ENCODE measurements at regions not wholly inside any gene's neighbourhood (a gene's known extent, or its start where the extent isn't known, plus 50 kb on each side); places are given as distances from the start of the nearest gene placed in this dataset.

DNA sequence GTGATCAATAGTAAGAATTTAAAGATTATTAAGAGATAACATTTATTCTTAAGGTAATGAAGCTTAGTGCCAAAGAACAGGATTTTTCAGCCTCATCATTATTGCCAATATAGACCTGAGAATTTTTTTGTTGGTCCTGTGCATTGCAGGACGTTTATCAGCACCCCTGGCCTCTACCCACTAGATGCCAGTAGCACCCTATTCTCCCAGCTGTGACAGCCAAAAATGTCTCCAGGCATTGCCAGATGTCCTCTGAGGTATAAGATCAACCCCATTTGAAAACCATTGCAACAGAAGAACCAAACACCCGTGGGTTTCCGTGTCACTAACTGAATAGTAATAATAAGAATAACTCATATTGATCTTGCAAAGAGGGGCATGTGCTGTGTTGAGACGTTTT, 700.0 kb upstream of the SOX11 start:
- TF ChIP-seq, protein P1, sequence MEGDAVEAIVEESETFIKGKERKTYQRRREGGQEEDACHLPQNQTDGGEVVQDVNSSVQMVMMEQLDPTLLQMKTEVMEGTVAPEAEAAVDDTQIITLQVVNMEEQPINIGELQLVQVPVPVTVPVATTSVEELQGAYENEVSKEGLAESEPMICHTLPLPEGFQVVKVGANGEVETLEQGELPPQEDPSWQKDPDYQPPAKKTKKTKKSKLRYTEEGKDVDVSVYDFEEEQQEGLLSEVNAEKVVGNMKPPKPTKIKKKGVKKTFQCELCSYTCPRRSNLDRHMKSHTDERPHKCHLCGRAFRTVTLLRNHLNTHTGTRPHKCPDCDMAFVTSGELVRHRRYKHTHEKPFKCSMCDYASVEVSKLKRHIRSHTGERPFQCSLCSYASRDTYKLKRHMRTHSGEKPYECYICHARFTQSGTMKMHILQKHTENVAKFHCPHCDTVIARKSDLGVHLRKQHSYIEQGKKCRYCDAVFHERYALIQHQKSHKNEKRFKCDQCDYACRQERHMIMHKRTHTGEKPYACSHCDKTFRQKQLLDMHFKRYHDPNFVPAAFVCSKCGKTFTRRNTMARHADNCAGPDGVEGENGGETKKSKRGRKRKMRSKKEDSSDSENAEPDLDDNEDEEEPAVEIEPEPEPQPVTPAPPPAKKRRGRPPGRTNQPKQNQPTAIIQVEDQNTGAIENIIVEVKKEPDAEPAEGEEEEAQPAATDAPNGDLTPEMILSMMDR (IDR thresholded peaks at IDR 0.05; ENCODE audit: unreplicated experiment), result peak; percentile 58
- CTCF ChIA-PET, result interaction anchor here (0.7 to 3.8 kb wide), 13 partner anchors 12 to 1533 kb away, joined by 3 to 21 read pairs (median 3); no protein-coding TSS in a partner anchor
- Mint-ChIP-seq H3K4me3 (ENCODE audit: unreplicated experiment) (no peak overlapping the region), H3K27me3 (ENCODE audit: insufficient read depth, unreplicated experiment) (no peaks in the 10 kb centered on the region), H3K27ac (ENCODE audit: low read depth, unreplicated experiment) (no peak overlapping the region), H3K9me3 (ENCODE audit: unreplicated experiment) (no peaks in the 10 kb centered on the region), H3K36me3 (ENCODE audit: insufficient read depth, unreplicated experiment) (no peaks in the 10 kb centered on the region), H3K4me1 (ENCODE audit: insufficient read depth, unreplicated experiment) (peaks cover 6% of the 10 kb centered on the region)
- peak; percentile 27 for DNase-seq (ENCODE audit: unreplicated experiment)
- intact Hi-C loops (cut with micrococcal nuclease), result loop anchor here (1.0 to 5.0 kb wide), 4 partner anchors 923 to 1835 kb away; no protein-coding TSS in a partner anchor
- POLR2A ChIA-PET, result no interaction called here
- BruUV-seq (replicated peaks), result no TSS peak

- intact Hi-C loops (cut with micrococcal nuclease), result no loop called here
- no peaks in the 10 kb centered on the region for H3K9me3 Mint-ChIP-seq (ENCODE audit: unreplicated experiment)
- no TSS peak for BruUV-seq (replicated peaks)
- ChIA-PET POLR2A (no interaction called here), CTCF (interaction anchor here (0.7 to 1.5 kb wide), 3 partner anchors 11 to 370 kb away, joined by 3 to 5 read pairs (median 3); no protein-coding TSS in a partner anchor)
- H3K36me3 Mint-ChIP-seq (ENCODE audit: insufficient read depth, unreplicated experiment), result no peaks in the 10 kb centered on the region
- H3K4me3 Mint-ChIP-seq (ENCODE audit: unreplicated experiment), result no peak overlapping the region
- H3K27me3 Mint-ChIP-seq (ENCODE audit: insufficient read depth, unreplicated experiment), result no peaks in the 10 kb centered on the region
- TF ChIP-seq, protein P1 (IDR thresholded peaks at IDR 0.05; ENCODE audit: unreplicated experiment), result no peak
- no peak for DNase-seq (ENCODE audit: unreplicated experiment)
- H3K4me1 Mint-ChIP-seq (ENCODE audit: insufficient read depth, unreplicated experiment), result peaks cover 6% of the 10 kb centered on the region
- no peak overlapping the region for H3K27ac Mint-ChIP-seq (ENCODE audit: low read depth, unreplicated experiment)
Measured at GRCh38 chr2:4995466-4995865, 696.7 kb upstream of the SOX11 start.

DNA sequence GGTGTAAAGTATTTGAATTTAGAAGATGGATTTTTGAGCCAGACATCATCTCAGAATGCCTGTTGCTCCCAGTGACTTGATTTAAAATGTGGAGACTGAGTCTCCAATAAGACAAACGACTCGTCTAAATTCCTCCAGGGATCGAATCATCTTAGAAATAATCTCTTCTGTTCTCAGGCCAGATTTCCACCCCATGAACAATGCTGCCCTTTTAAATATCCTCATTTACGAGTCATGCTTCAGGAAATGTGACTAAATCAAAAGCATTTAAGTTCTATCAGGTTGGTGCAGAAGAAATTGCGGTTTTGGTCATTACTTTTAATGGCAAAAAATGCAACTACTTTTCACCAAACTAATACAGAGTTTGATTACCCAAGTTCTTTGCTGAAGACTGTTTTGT, 684.6 kb upstream of the SOX11 start:
- peaks cover 9% of the 10 kb centered on the region for H3K4me1 Mint-ChIP-seq (ENCODE audit: insufficient read depth, unreplicated experiment)
- ChIA-PET POLR2A (no interaction called here), CTCF (no interaction called here)
- H3K4me3 Mint-ChIP-seq (ENCODE audit: unreplicated experiment), result no peak overlapping the region
- no peak overlapping the region for H3K27ac Mint-ChIP-seq (ENCODE audit: low read depth, unreplicated experiment)
- BruUV-seq (replicated peaks), result no TSS peak
- TF ChIP-seq, protein P1 (IDR thresholded peaks at IDR 0.05; ENCODE audit: unreplicated experiment), result no peak
- intact Hi-C loops (cut with micrococcal nuclease), result no loop called here
- DNase-seq (ENCODE audit: unreplicated experiment), result no peak
- H3K9me3 Mint-ChIP-seq (ENCODE audit: unreplicated experiment), result peaks cover 14% of the 10 kb centered on the region
- H3K27me3 Mint-ChIP-seq (ENCODE audit: insufficient read depth, unreplicated experiment), result no peaks in the 10 kb centered on the region
- no peaks in the 10 kb centered on the region for H3K36me3 Mint-ChIP-seq (ENCODE audit: insufficient read depth, unreplicated experiment)

GRCh38 chr2:5019324-5019723, 672.9 kb upstream of the SOX11 start:
- Mint-ChIP-seq H3K4me3 (ENCODE audit: unreplicated experiment) (no peak overlapping the region), H3K4me1 (ENCODE audit: insufficient read depth, unreplicated experiment) (peaks cover 7% of the 10 kb centered on the region), H3K9me3 (ENCODE audit: unreplicated experiment) (peaks cover 21% of the 10 kb centered on the region), H3K36me3 (ENCODE audit: insufficient read depth, unreplicated experiment) (no peaks in the 10 kb centered on the region), H3K27me3 (ENCODE audit: insufficient read depth, unreplicated experiment) (no peaks in the 10 kb centered on the region), H3K27ac (ENCODE audit: low read depth, unreplicated experiment) (no peak overlapping the region)
- intact Hi-C loops (cut with micrococcal nuclease), result no loop called here
- no peak for DNase-seq (ENCODE audit: unreplicated experiment)
- CTCF ChIA-PET, result interaction anchor here (1.5 kb wide), 1 partner anchor 1508 kb away, joined by 4 read pairs; no protein-coding TSS in a partner anchor
- BruUV-seq (replicated peaks), result no TSS peak
- TF ChIP-seq, protein P1 (IDR thresholded peaks at IDR 0.05; ENCODE audit: unreplicated experiment), result no peak
- POLR2A ChIA-PET, result no interaction called here
